ENCODE measurements at regions not wholly inside any gene's neighbourhood (a gene's known extent, or its start where the extent isn't known, plus 50 kb on each side); places are given as distances from the start of the nearest gene placed in this dataset.

GRCh38 chr7:47147213-47147631 lies 434.7 kb downstream of the TNS3 start:
- intact Hi-C loops (cut with micrococcal nuclease) = no loop called here
- no peak for DNase-seq
- no peak overlapping the region for H3K9ac ChIP-seq (ENCODE audit: low read length)
- H3K27me3 ChIP-seq (replicated peaks in 1 of 4; ENCODE audit: control extremely low read depth in 1 of 4, control insufficient read depth in 3 of 4, insufficient read depth in 4 of 4, low read length in 3 of 4) = no peaks in the 10 kb centered on the region
- H3K79me2 ChIP-seq (ENCODE audit: control insufficient read depth, insufficient read depth, low read length) = no peaks in the 10 kb centered on the region
- Mint-ChIP-seq H3K9me3 (ENCODE audit: insufficient read depth) (no peaks in the 10 kb centered on the region), H3K27ac (no peak overlapping the region), H3K4me3 (no peak overlapping the region), H3K4me1 (peaks cover 23% of the 10 kb centered on the region), H3K27me3 (no peaks in the 10 kb centered on the region)
- no peaks in the 10 kb centered on the region for H3K36me3 ChIP-seq (replicated peaks in 1 of 2; ENCODE audit: control extremely low read depth in 1 of 2, control insufficient read depth in 1 of 2, extremely low read depth in 1 of 2, insufficient read depth in 2 of 2, low read length in 1 of 2)
- no peak overlapping the region for H2AFZ ChIP-seq (ENCODE audit: insufficient read depth, low read depth, low read length, poor library complexity, severe bottlenecking)
- peaks cover 15 to 34% of the 10 kb centered on the region in 2 donors for H3K4me1 ChIP-seq (ENCODE audit: control insufficient read depth in 2 of 2, insufficient read depth in 2 of 2, low read length in 2 of 2)
- no peak overlapping the region for H3K4me2 ChIP-seq (replicated peaks; ENCODE audit: low read depth, low read length, poor library complexity, severe bottlenecking)
- peaks cover 0 to 2% (median 0%) of the 10 kb centered on the region in 3 donors for H3K9me3 ChIP-seq (ENCODE audit: control extremely low read depth in 1 of 3, control insufficient read depth in 2 of 3, insufficient read depth in 1 of 3, low read length in 2 of 3)
- H3K27ac ChIP-seq (ENCODE audit: low read length in 2 of 2) = no peak overlapping the region
- H3K4me3 ChIP-seq (ENCODE audit: control extremely low read depth in 1 of 5, extremely low read depth in 1 of 5, insufficient read depth in 1 of 5, low read depth in 2 of 5, low read length in 4 of 5) = no peak overlapping the region
- WGBS (ENCODE audit: insufficient coverage) = no CpG with 5 or more reads among the region's 3 CpGs
- ChIA-PET POLR2A (no interaction called here), CTCF (no interaction called here)
- ATAC-seq (ENCODE audit: low read depth) = no peak
- TF ChIP-seq, protein P1, sequence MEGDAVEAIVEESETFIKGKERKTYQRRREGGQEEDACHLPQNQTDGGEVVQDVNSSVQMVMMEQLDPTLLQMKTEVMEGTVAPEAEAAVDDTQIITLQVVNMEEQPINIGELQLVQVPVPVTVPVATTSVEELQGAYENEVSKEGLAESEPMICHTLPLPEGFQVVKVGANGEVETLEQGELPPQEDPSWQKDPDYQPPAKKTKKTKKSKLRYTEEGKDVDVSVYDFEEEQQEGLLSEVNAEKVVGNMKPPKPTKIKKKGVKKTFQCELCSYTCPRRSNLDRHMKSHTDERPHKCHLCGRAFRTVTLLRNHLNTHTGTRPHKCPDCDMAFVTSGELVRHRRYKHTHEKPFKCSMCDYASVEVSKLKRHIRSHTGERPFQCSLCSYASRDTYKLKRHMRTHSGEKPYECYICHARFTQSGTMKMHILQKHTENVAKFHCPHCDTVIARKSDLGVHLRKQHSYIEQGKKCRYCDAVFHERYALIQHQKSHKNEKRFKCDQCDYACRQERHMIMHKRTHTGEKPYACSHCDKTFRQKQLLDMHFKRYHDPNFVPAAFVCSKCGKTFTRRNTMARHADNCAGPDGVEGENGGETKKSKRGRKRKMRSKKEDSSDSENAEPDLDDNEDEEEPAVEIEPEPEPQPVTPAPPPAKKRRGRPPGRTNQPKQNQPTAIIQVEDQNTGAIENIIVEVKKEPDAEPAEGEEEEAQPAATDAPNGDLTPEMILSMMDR (IDR thresholded peaks at IDR 0.05) = no peak
- no peak for TF ChIP-seq EZH2 (IDR thresholded peaks at IDR 0.05; ENCODE audit: borderline replicate concordance, insufficient read depth, low read depth, low read length, poor library complexity, severe bottlenecking)
- H4K20me1 ChIP-seq (ENCODE audit: control insufficient read depth, insufficient read depth, low read length, poor library complexity, severe bottlenecking) = no peaks in the 10 kb centered on the region

DNA sequence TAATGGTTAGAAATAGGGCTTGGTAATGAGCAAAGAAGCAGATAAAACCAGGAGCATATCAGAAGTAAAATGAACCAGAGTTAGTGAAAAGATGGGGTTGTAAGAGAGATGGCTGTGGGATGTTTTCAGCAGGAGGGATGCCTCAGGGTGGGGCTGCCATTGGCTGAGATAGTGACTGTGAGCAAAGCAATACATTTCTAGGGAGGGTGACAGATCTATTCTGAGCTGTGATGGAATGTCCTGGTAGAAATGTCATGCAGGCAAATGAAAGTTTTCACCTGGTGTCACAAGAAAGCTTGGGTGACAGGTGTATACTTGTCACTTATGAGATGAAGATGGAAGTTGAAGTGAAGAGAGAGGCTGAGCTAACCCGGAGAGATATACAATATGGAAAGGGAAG lies 435.9 kb downstream of the TNS3 start:
- no peak overlapping the region for H3K4me2 ChIP-seq (replicated peaks; ENCODE audit: low read depth, low read length, poor library complexity, severe bottlenecking)
- ChIA-PET CTCF (no interaction called here), POLR2A (no interaction called here)
- no peaks in the 10 kb centered on the region for H4K20me1 ChIP-seq (ENCODE audit: control insufficient read depth, insufficient read depth, low read length, poor library complexity, severe bottlenecking)
- H3K9me3 ChIP-seq (ENCODE audit: control extremely low read depth in 1 of 3, control insufficient read depth in 2 of 3, insufficient read depth in 1 of 3, low read length in 2 of 3) = peaks cover 0 to 2% (median 0%) of the 10 kb centered on the region in 3 donors
- H3K79me2 ChIP-seq (ENCODE audit: control insufficient read depth, insufficient read depth, low read length) = no peaks in the 10 kb centered on the region
- no peak overlapping the region for H3K4me3 ChIP-seq (ENCODE audit: control extremely low read depth in 1 of 5, extremely low read depth in 1 of 5, insufficient read depth in 1 of 5, low read depth in 2 of 5, low read length in 4 of 5)
- H3K9ac ChIP-seq (ENCODE audit: low read length) = no peak overlapping the region
- ATAC-seq (ENCODE audit: low read depth) = no peak
- no peaks in the 10 kb centered on the region for H3K36me3 ChIP-seq (replicated peaks in 1 of 2; ENCODE audit: control extremely low read depth in 1 of 2, control insufficient read depth in 1 of 2, extremely low read depth in 1 of 2, insufficient read depth in 2 of 2, low read length in 1 of 2)
- 90% methylated on average over 1 of the region's 1 CpG for WGBS (ENCODE audit: insufficient coverage)
- Mint-ChIP-seq H3K4me3 (no peak overlapping the region), H3K9me3 (ENCODE audit: insufficient read depth) (no peaks in the 10 kb centered on the region), H3K4me1 (peaks cover 21% of the 10 kb centered on the region), H3K27me3 (no peaks in the 10 kb centered on the region), H3K27ac (no peak overlapping the region)
- H3K27me3 ChIP-seq (replicated peaks in 1 of 4; ENCODE audit: control extremely low read depth in 1 of 4, control insufficient read depth in 3 of 4, insufficient read depth in 4 of 4, low read length in 3 of 4) = no peaks in the 10 kb centered on the region
- TF ChIP-seq, protein P1 (IDR thresholded peaks at IDR 0.05) = no peak
- no peak for TF ChIP-seq EZH2 (IDR thresholded peaks at IDR 0.05; ENCODE audit: borderline replicate concordance, insufficient read depth, low read depth, low read length, poor library complexity, severe bottlenecking)
- H3K27ac ChIP-seq (ENCODE audit: low read length in 2 of 2) = no peak overlapping the region
- no peak overlapping the region for H2AFZ ChIP-seq (ENCODE audit: insufficient read depth, low read depth, low read length, poor library complexity, severe bottlenecking)
- DNase-seq = no peak
- intact Hi-C loops (cut with micrococcal nuclease) = no loop called here
- H3K4me1 ChIP-seq (ENCODE audit: control insufficient read depth in 2 of 2, insufficient read depth in 2 of 2, low read length in 2 of 2) = peaks cover 15 to 34% of the 10 kb centered on the region in 2 donors
